Gastrocnemius medialis (tissue), 4 donors: ENCODE measurements at regions not wholly inside any gene's neighbourhood (a gene's known extent, or its start where the extent isn't known, plus 50 kb on each side); places are given as distances from the start of the nearest gene placed in this dataset.
A peak's percentile ranks its signal among the peaks of the same experiment; 100 is the strongest.

ENCODE experiments used
- ATAC-seq, 2 donors: fragments of 150-250 bp; one replicate each; pipeline ENCODE4 v1.9.1; 2016
- DNase-seq, 2 donors: peaks; one replicate each; pipeline ENCODE4 v3.0.0-alpha.2; 2019
- H3K27ac ChIP-seq, 4 donors: fragments of 200-600 bp; sonication (generic); 1 replicate in 1 of 4; 2 replicates in 3 of 4; pipeline ENCODE4 v1.5.1; 2016 to 2018; ENCODE audit warnings: mild to moderate bottlenecking in 2 of 4, moderate library complexity in 1 of 4
- H3K27me3 ChIP-seq, 3 donors: fragments of 200-600 bp; sonication (generic) in 2 of 3; 1 replicate in 1 of 3; 2 replicates in 2 of 3; pipeline versions ENCODE4 v1.5.1 to v1.6.0; 2016 to 2019; ENCODE audit warnings: mild to moderate bottlenecking in 1 of 3, moderate library complexity in 1 of 3
- H3K36me3 ChIP-seq, 2 donors: fragments of 200-600 bp; sonication (generic) in 1 of 2; one replicate each; pipeline ENCODE4 v1.5.1; 2017 to 2018
- H3K4me1 ChIP-seq, 2 donors: fragments of 200-600 bp; sonication (generic) in 1 of 2; one replicate each; pipeline ENCODE4 v1.5.1; 2016 to 2017; ENCODE audit warnings: mild to moderate bottlenecking in 2 of 2
- H3K4me3 ChIP-seq, 4 donors: fragments of 200-600 bp; sonication (generic) in 3 of 4; 1 replicate in 1 of 4; 2 replicates in 3 of 4; pipeline ENCODE4 v1.5.1; 2016 to 2019; ENCODE audit warnings: mild to moderate bottlenecking in 2 of 4
- H3K9me3 ChIP-seq, 3 donors: fragments of 200-600 bp; sonication (generic) in 2 of 3; 1 replicate in 1 of 3; 2 replicates in 2 of 3; pipeline ENCODE4 v1.5.1; 2016 to 2019
- CTCF ChIP-seq, 5 experiments: fragments of 450-650 bp in 3 of 5; fragments of 200-600 bp in 2 of 5; sonication (generic) in 2 of 5; IDR thresholded peaks in 4 of 5; conservative IDR thresholded peaks in 1 of 5; 1 replicate in 4 of 5; 2 replicates in 1 of 5; pipeline ENCODE4 v1.5.1; 2016 to 2019; ENCODE audit warnings: antibody characterized with exemption in 5 of 5, mild to moderate bottlenecking in 3 of 5, moderate library complexity in 3 of 5
- POLR2A ChIP-seq, 2 donors: fragments of 450-650 bp; IDR thresholded peaks; one replicate each; pipeline ENCODE4 v1.6.1; 2017; ENCODE audit warnings: antibody characterized with exemption in 2 of 2, mild to moderate bottlenecking in 2 of 2, moderate library complexity in 2 of 2
- in situ Hi-C, 4 donors: fragments of 200-750 bp; cut with MboI; loops; one replicate each; pipeline versions ENCODE4 v1.15.0 to v1.8.0; 2017; ENCODE audit warnings: low sequenced_read_pairs in 4 of 4
- intact Hi-C: fragments of 100-400 bp; cut with DNase I; formaldehyde crosslinking; loops from one replicate; pipeline ENCODE4 v1.15.1; 2023; ENCODE audit warnings: low total_unique reads

- in situ Hi-C loops: no loop called here
- intact Hi-C loops: no loop called here
- ATAC-seq (peak; percentile 47 to 72), DNase-seq (peak in 1 of 2 donors; percentile 25)
- Histone ChIP-seq H3K4me1 (peaks cover 28 to 30% of the 10 kb centered on the region in 2 donors), H3K9me3 (no peaks in the 10 kb centered on the region), H3K4me3 (no peak overlapping the region), H3K27me3 (no peaks in the 10 kb centered on the region), H3K27ac (peak overlapping the region; percentile 60 to 81 (median 78)), H3K36me3 (no peaks in the 10 kb centered on the region)
- no peak for TF ChIP-seq POLR2A (IDR thresholded peaks at IDR 0.05)
- no peak for TF ChIP-seq CTCF (IDR thresholded peaks at IDR 0.05 in 4 of 5, conservative IDR thresholded peaks at IDR 0.05 in 1 of 5)
Measured at GRCh38 chr1:59230622-59231021, 66.3 kb upstream of the FGGY start.

- H3K36me3 ChIP-seq: no peaks in the 10 kb centered on the region
- H3K27me3 ChIP-seq: no peaks in the 10 kb centered on the region
- no peak overlapping the region for H3K4me3 ChIP-seq
- H3K4me1 ChIP-seq: peaks cover 28 to 30% of the 10 kb centered on the region in 2 donors
- intact Hi-C loops (no loop called here), in situ Hi-C loops (no loop called here)
- DNase-seq: no peak
- no peak for TF ChIP-seq CTCF (IDR thresholded peaks at IDR 0.05 in 4 of 5, conservative IDR thresholded peaks at IDR 0.05 in 1 of 5)
- no peak for TF ChIP-seq POLR2A (IDR thresholded peaks at IDR 0.05)
- no peak for ATAC-seq
- no peaks in the 10 kb centered on the region for H3K9me3 ChIP-seq
- no peak overlapping the region for H3K27ac ChIP-seq
Measured at GRCh38 chr1:59232216-59232615, 64.7 kb upstream of the FGGY start.

GRCh38 chr1:59233444-59233843 is 63.5 kb upstream of the FGGY start:
- no peak for ATAC-seq
- intact Hi-C loops (no loop called here), in situ Hi-C loops (no loop called here)
- H3K4me3 ChIP-seq: no peak overlapping the region
- H3K27ac ChIP-seq: no peak overlapping the region
- no peak for DNase-seq
- TF ChIP-seq CTCF (IDR thresholded peaks at IDR 0.05 in 4 of 5, conservative IDR thresholded peaks at IDR 0.05 in 1 of 5): no peak
- no peak for TF ChIP-seq POLR2A (IDR thresholded peaks at IDR 0.05)
- peaks cover 25 to 26% of the 10 kb centered on the region in 2 donors for H3K4me1 ChIP-seq
- H3K36me3 ChIP-seq: no peaks in the 10 kb centered on the region
- no peaks in the 10 kb centered on the region for H3K27me3 ChIP-seq
- H3K9me3 ChIP-seq: no peaks in the 10 kb centered on the region

GRCh38 chr1:59236721-59237545 is 60.0 kb upstream of the FGGY start:
- ATAC-seq: no peak
- intact Hi-C loops: no loop called here
- no peak overlapping the region for H3K4me3 ChIP-seq
- H3K4me1 ChIP-seq: no peaks in the 10 kb centered on the region
- TF ChIP-seq POLR2A (IDR thresholded peaks at IDR 0.05) (no peak), CTCF (IDR thresholded peaks at IDR 0.05 in 4 of 5, conservative IDR thresholded peaks at IDR 0.05 in 1 of 5) (no peak)
- no peaks in the 10 kb centered on the region for H3K9me3 ChIP-seq
- no peak for DNase-seq
- no peaks in the 10 kb centered on the region for H3K36me3 ChIP-seq
- H3K27me3 ChIP-seq: no peaks in the 10 kb centered on the region
- no peak overlapping the region for H3K27ac ChIP-seq
- in situ Hi-C loops: no loop called here
